ENCODE measurements at regions not wholly inside any gene's neighbourhood (a gene's known extent, or its start where the extent isn't known, plus 50 kb on each side); places are given as distances from the start of the nearest gene placed in this dataset.

DNA sequence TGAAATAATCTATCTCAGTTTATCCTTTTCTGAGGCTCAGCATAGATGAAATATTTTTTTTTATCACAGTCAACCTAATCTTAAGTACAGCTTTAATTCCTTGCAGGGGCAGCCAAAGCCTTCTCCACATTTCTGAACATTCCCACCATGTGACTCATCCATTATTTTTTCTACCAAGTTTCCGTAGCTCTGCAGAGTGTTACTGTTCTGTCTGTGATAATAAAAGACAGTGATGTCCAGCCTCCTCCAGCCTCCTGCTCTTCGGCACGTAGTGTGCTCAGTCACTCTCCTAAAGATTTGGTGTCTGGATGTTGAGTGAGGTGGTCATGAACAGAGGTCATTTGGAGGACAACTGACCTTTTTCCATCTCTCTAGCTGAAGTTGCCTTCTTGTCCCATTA is 338.1 kb upstream of the ADAMTS16 start:
- TF ChIP-seq, protein P1, sequence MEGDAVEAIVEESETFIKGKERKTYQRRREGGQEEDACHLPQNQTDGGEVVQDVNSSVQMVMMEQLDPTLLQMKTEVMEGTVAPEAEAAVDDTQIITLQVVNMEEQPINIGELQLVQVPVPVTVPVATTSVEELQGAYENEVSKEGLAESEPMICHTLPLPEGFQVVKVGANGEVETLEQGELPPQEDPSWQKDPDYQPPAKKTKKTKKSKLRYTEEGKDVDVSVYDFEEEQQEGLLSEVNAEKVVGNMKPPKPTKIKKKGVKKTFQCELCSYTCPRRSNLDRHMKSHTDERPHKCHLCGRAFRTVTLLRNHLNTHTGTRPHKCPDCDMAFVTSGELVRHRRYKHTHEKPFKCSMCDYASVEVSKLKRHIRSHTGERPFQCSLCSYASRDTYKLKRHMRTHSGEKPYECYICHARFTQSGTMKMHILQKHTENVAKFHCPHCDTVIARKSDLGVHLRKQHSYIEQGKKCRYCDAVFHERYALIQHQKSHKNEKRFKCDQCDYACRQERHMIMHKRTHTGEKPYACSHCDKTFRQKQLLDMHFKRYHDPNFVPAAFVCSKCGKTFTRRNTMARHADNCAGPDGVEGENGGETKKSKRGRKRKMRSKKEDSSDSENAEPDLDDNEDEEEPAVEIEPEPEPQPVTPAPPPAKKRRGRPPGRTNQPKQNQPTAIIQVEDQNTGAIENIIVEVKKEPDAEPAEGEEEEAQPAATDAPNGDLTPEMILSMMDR (IDR thresholded peaks at IDR 0.05) = no peak
- TF ChIP-seq POLR2A (IDR thresholded peaks at IDR 0.05) = no peak
